H1 (cell line): ENCODE measurements at regions not wholly inside any gene's neighbourhood (a gene's known extent, or its start where the extent isn't known, plus 50 kb on each side); places are given as distances from the start of the nearest gene placed in this dataset.

ENCODE experiments used
- CTCF ChIA-PET: fragments of 300-600 bp; sonication (Branson Sonifier 250); formaldehyde crosslinking; loops from one replicate; lab custom pipeline; 2021; ENCODE audit not compliant: partially characterized antibody; lab: Charles Lee
- POLR2A ChIA-PET: fragments of 300-600 bp; sonication (Branson Sonifier 250); formaldehyde crosslinking; loops from one replicate; lab custom pipeline; 2021; ENCODE audit warnings: inconsistent platforms; ENCODE audit not compliant: partially characterized antibody; lab: Charles Lee
- DNase-seq, 2 experiments: peaks; one replicate each; pipeline versions ENCODE4 v3.0.0 to v3.0.0-alpha.2; 2010 to 2022; ENCODE audit warnings: low spot score in 2 of 2, low read depth in 1 of 2, mixed read lengths in 1 of 2
- FAIRE-seq: peaks from 2 replicates; lab custom pipeline; 2011; peaks lifted over from hg19 to GRCh38; lab: Jason Lieb, UNC
- H2AFZ ChIP-seq: 2 replicates; pipeline ENCODE4 v1.8.1; 2012; ENCODE audit warnings: low read length, inconsistent platforms
- H2AK5ac ChIP-seq: 2 replicates; pipeline ENCODE4 v1.6.1; 2013; ENCODE audit warnings: low read depth, low read length
- H2BK120ac ChIP-seq: replicated peaks from 2 replicates; pipeline ENCODE3; 2013; ENCODE audit warnings: low read depth, low read length, inconsistent platforms
- H2BK12ac ChIP-seq: 2 replicates; pipeline ENCODE4 v1.6.1; 2013; ENCODE audit warnings: low read depth, low read length
- H2BK15ac ChIP-seq: 2 replicates; pipeline ENCODE4 v1.6.1; 2013; ENCODE audit warnings: low read length
- H2BK20ac ChIP-seq: 2 replicates; pipeline ENCODE4 v1.6.1; 2013; ENCODE audit warnings: low read length
- H2BK5ac ChIP-seq: 2 replicates; pipeline ENCODE4 v1.6.1; 2013; ENCODE audit warnings: low read depth, low read length
- H3K14ac ChIP-seq: 2 replicates; pipeline ENCODE4 v1.6.1; 2013; ENCODE audit warnings: inconsistent platforms; ENCODE audit not compliant: insufficient read length
- H3K18ac ChIP-seq: 2 replicates; pipeline ENCODE4 v1.6.1; 2013; ENCODE audit warnings: low read length; ENCODE audit errors: extremely low read depth
- H3K23ac ChIP-seq: 2 replicates; pipeline ENCODE4 v1.6.1; 2013; ENCODE audit warnings: inconsistent platforms; ENCODE audit not compliant: insufficient read length
- H3K23me2 ChIP-seq: 2 replicates; pipeline ENCODE4 v1.6.1; 2013; ENCODE audit warnings: low read depth, low read length
- H3K27ac ChIP-seq: 2 replicates; pipeline ENCODE4 v1.6.1; 2011; ENCODE audit warnings: low read depth, low read length, inconsistent platforms
- H3K27me3 ChIP-seq, 4 experiments: replicated peaks in 1 of 4; 1 replicate in 1 of 4; 2 replicates in 3 of 4; pipeline versions ENCODE4 v1.6.1 to v1.8.1; 2011 to 2013; ENCODE audit warnings: low read length in 3 of 4, mild to moderate bottlenecking in 3 of 4, inconsistent platforms in 2 of 4, mixed read lengths in 2 of 4, moderate library complexity in 1 of 4; ENCODE audit not compliant: control insufficient read depth in 3 of 4, insufficient read depth in 3 of 4; ENCODE audit errors: extremely low read depth in 1 of 4
- H3K36me3 ChIP-seq, 4 experiments: 2 replicates each; pipeline versions ENCODE4 v1.6.1 to v1.8.1; 2011 to 2013; ENCODE audit warnings: mild to moderate bottlenecking in 4 of 4, low read length in 3 of 4, moderate library complexity in 2 of 4, control low read depth in 1 of 4, inconsistent platforms in 1 of 4; ENCODE audit not compliant: insufficient read depth in 4 of 4, control insufficient read depth in 2 of 4
- H3K4ac ChIP-seq: replicated peaks from 2 replicates; pipeline ENCODE3; 2013; ENCODE audit warnings: low read length, low read depth, mixed read lengths, inconsistent platforms; ENCODE audit not compliant: insufficient read length
- H3K4me1 ChIP-seq, 4 experiments: replicated peaks in 1 of 4; 1 replicate in 1 of 4; 2 replicates in 3 of 4; pipeline versions ENCODE4 v1.6.1 to v1.8.1; 2011 to 2013; ENCODE audit warnings: low read length in 3 of 4, inconsistent platforms in 2 of 4, mixed read lengths in 1 of 4; ENCODE audit not compliant: insufficient read depth in 4 of 4, control insufficient read depth in 3 of 4
- H3K4me2 ChIP-seq, 2 experiments: 2 replicates each; pipeline versions ENCODE4 v1.6.1 to v1.8.1; 2011 to 2013; ENCODE audit warnings: low read depth in 2 of 2, low read length in 2 of 2, control low read depth in 1 of 2, inconsistent platforms in 1 of 2, mild to moderate bottlenecking in 1 of 2; ENCODE audit not compliant: insufficient read depth in 1 of 2
- H3K4me3 ChIP-seq, 4 experiments: fragments of 200-600, 300-600 bp in 1 of 4; sonication (generic), shearing (Covaris generic), sonication (Bioruptor Twin) in 1 of 4; 2 replicates each; pipeline versions ENCODE4 v1.5.1 to v1.8.1; 2011 to 2016; ENCODE audit warnings: low read length in 4 of 4, low read depth in 3 of 4, control low read depth in 2 of 4, inconsistent platforms in 2 of 4, mild to moderate bottlenecking in 2 of 4, mixed read lengths in 1 of 4, moderate library complexity in 1 of 4; ENCODE audit not compliant: insufficient read depth in 2 of 4; ENCODE audit errors: extremely low read depth in 1 of 4
- H3K56ac ChIP-seq: replicated peaks from 2 replicates; pipeline ENCODE3; 2013; ENCODE audit warnings: low read depth, mild to moderate bottlenecking, mixed read lengths, low read length, inconsistent platforms; ENCODE audit not compliant: insufficient read length
- H3K79me1 ChIP-seq: 2 replicates; pipeline ENCODE4 v1.6.1; 2013; ENCODE audit warnings: low read depth, low read length, control low read depth
- H3K79me2 ChIP-seq, 2 experiments: 2 replicates each; pipeline versions ENCODE4 v1.6.1 to v1.8.1; 2012 to 2013; ENCODE audit warnings: low read length in 2 of 2, mild to moderate bottlenecking in 2 of 2, inconsistent platforms in 1 of 2; ENCODE audit not compliant: insufficient read depth in 2 of 2, control insufficient read depth in 1 of 2
- H3K9ac ChIP-seq, 4 experiments: replicated peaks in 1 of 4; 1 replicate in 1 of 4; 2 replicates in 3 of 4; pipeline versions ENCODE4 v1.6.1 to v1.8.1; 2011 to 2013; ENCODE audit warnings: low read depth in 3 of 4, low read length in 3 of 4, control low read depth in 2 of 4, mild to moderate bottlenecking in 2 of 4, moderate library complexity in 2 of 4, inconsistent platforms in 1 of 4; ENCODE audit errors: extremely low read depth in 1 of 4
- H3K9me3 ChIP-seq, 2 experiments: 2 replicates each; pipeline versions ENCODE4 v1.6.1 to v1.8.1; 2012 to 2013; ENCODE audit warnings: mild to moderate bottlenecking in 2 of 2, moderate library complexity in 2 of 2, control low read depth in 1 of 2, inconsistent platforms in 1 of 2, low read depth in 1 of 2, low read length in 1 of 2, mixed read lengths in 1 of 2; ENCODE audit not compliant: insufficient read depth in 2 of 2
- H4K20me1 ChIP-seq, 2 experiments: replicated peaks in 1 of 2; 2 replicates each; pipeline versions ENCODE3 to v1.8.1; 2011 to 2013; ENCODE audit warnings: inconsistent platforms in 2 of 2, low read length in 2 of 2, mild to moderate bottlenecking in 1 of 2; ENCODE audit not compliant: insufficient read depth in 2 of 2, control insufficient read depth in 1 of 2
- H4K5ac ChIP-seq: 2 replicates; pipeline ENCODE4 v1.6.1; 2013; ENCODE audit warnings: low read length, low read depth, mixed read lengths, inconsistent platforms; ENCODE audit not compliant: insufficient read length
- H4K8ac ChIP-seq: 2 replicates; pipeline ENCODE4 v1.8.0; 2013; ENCODE audit warnings: mild to moderate bottlenecking, moderate library complexity, low read length, inconsistent platforms; ENCODE audit not compliant: insufficient read depth; ENCODE audit errors: extremely low read depth
- H4K91ac ChIP-seq: replicated peaks from 2 replicates; pipeline ENCODE3; 2013; ENCODE audit warnings: low read length, mixed read lengths, inconsistent platforms; ENCODE audit not compliant: insufficient read length
- BACH1 ChIP-seq: IDR thresholded peaks from 2 replicates; pipeline ENCODE4 v1.6.1; 2012; ENCODE audit warnings: low read length, improper control_type of control experiment
- CREB1 ChIP-seq: IDR thresholded peaks from 2 replicates; pipeline ENCODE4 v1.6.1; 2012; ENCODE audit warnings: inconsistent platforms
- FOSL1 ChIP-seq: IDR thresholded peaks from 2 replicates; pipeline ENCODE4 v1.6.1; 2011; ENCODE audit warnings: mild to moderate bottlenecking, low read depth, low read length, moderate library complexity; ENCODE audit not compliant: insufficient read depth
- PHF8 ChIP-seq: fragments of 200-600 bp; sonication (generic); conservative IDR thresholded peaks from 2 replicates; pipeline ENCODE4 v1.7.1; 2012; ENCODE audit warnings: low read depth, mild to moderate bottlenecking, inconsistent platforms, low read length, moderate library complexity
- RFX5 ChIP-seq: IDR thresholded peaks from 2 replicates; pipeline ENCODE4 v1.6.1; 2011; ENCODE audit warnings: low read depth, low read length, improper control_type of control experiment, borderline replicate concordance
- RXRA ChIP-seq: IDR thresholded peaks from 2 replicates; pipeline ENCODE4 v1.6.1; 2011; ENCODE audit warnings: low read depth, mild to moderate bottlenecking, low read length, moderate library complexity; ENCODE audit not compliant: insufficient read depth
- SRF ChIP-seq: IDR thresholded peaks from 2 replicates; pipeline ENCODE4 v1.6.1; 2011; ENCODE audit warnings: mild to moderate bottlenecking, low read depth, low read length, moderate library complexity
- WGBS, 2 experiments: shearing (Covaris generic) in 1 of 2; methylation state at CpG; one replicate each; pipeline versions ENCODE4 v1.1.6 to v1.1.7; 2013 to 2015; ENCODE audit warnings: low lambda C conversion rate in 2 of 2, mixed read lengths in 2 of 2, inconsistent platforms in 1 of 2, low coverage in 1 of 2, missing lambda C conversion rate in 1 of 2; ENCODE audit not compliant: insufficient replicate concordance in 2 of 2, insufficient coverage in 1 of 2, insufficient read length in 1 of 2; ENCODE audit errors: extremely low coverage in 1 of 2, missing lambda C conversion rate in 1 of 2; 5-methylcytosine and 5-hydroxymethylcytosine counted together

DNA sequence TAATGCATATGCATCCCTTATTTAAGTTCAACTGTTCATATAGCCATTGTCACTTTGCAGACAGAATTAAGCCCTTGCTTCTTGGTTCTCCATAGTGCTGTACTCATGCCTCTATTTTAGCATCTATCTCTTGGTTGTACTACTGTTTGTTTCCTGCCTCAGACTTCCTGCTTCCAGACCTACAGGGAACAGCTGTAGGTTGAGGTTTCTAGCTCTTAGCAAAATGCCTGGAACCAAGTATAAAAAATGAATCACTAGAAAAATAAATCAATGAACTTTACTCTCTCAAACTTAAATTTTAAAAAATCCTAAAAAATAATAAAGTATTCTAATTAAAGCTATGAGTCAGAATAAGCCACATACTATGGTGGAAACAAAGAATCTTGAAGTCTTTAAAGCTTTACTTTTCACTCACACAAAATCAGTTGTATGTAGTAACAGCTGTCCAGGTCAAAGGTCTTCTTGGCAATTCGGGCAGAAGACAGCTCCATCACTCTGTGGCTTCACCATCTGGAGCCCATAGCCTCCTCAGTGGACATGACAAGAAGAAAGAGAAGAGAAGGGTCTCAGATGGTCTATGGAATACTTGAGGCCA is 1228.1 kb upstream of the GYPC start:
- Histone ChIP-seq H3K56ac (no peak overlapping the region), H2BK12ac (no peak overlapping the region), H3K4ac (no peak overlapping the region), H3K36me3 (no peaks in the 10 kb centered on the region), H3K27me3 (no peaks in the 10 kb centered on the region), H4K5ac (no peak overlapping the region), H3K14ac (no peak overlapping the region), H3K79me2 (no peaks in the 10 kb centered on the region), H3K79me1 (no peaks in the 10 kb centered on the region), H3K4me1 (no peaks in the 10 kb centered on the region), H4K91ac (no peak overlapping the region), H2BK20ac (no peak overlapping the region), H3K18ac (no peak overlapping the region), H3K23me2 (no peaks in the 10 kb centered on the region), H2BK120ac (no peak overlapping the region), H3K9ac (no peak overlapping the region), H3K27ac (no peak overlapping the region), H3K23ac (no peak overlapping the region), H2BK5ac (no peak overlapping the region), H3K9me3 (no peaks in the 10 kb centered on the region), H2BK15ac (no peak overlapping the region), H4K8ac (no peak overlapping the region), H2AK5ac (no peak overlapping the region), H4K20me1 (no peaks in the 10 kb centered on the region), H3K4me2 (no peak overlapping the region), H3K4me3 (no peak overlapping the region), H2AFZ (no peak overlapping the region)
- DNase-seq (no peak), FAIRE-seq (no peak)
- POLR2A ChIA-PET, result no interaction called here
- WGBS, 2 experiments, result 95% methylated on average over 1 of the region's 1 CpG; no CpG with 5 or more reads in 1 of the 2 experiments
- CTCF ChIA-PET, result no interaction called here
- no peak for TF ChIP-seq RFX5
- no peak for TF ChIP-seq RXRA
- no peak for TF ChIP-seq PHF8
- TF ChIP-seq SRF, result no peak
- TF ChIP-seq BACH1, result no peak
- TF ChIP-seq CREB1, result no peak
- no peak for TF ChIP-seq FOSL1
